GM06990 (cell line): ENCODE measurements at regions not wholly inside any gene's neighbourhood (a gene's known extent, or its start where the extent isn't known, plus 50 kb on each side); places are given as distances from the start of the nearest gene placed in this dataset.

ENCODE experiments used
- DNase-seq: peaks from one replicate; pipeline ENCODE4 v3.0.0-alpha.2; 2011; ENCODE audit not compliant: insufficient read length; ENCODE audit errors: extremely low read depth
- H3K27me3 ChIP-seq: replicated peaks from 2 replicates; pipeline ENCODE4 v1.6.0; 2011; ENCODE audit warnings: low read length; ENCODE audit not compliant: control insufficient read depth, insufficient read depth
- H3K36me3 ChIP-seq: 2 replicates; pipeline ENCODE4 v1.5.1; 2011; ENCODE audit warnings: low read length; ENCODE audit not compliant: control insufficient read depth, insufficient read depth
- H3K4me3 ChIP-seq: replicated peaks from 2 replicates; pipeline ENCODE4 v1.5.1; 2011; ENCODE audit warnings: low read depth, mild to moderate bottlenecking, control low read depth, low read length
- TF ChIP-seq, protein P1 (sequence below): IDR thresholded peaks from 2 replicates; pipeline ENCODE4 v1.5.1; 2011; ENCODE audit warnings: low read length, control low read depth, mild to moderate bottlenecking, inconsistent platforms; ENCODE audit not compliant: insufficient read depth, poor library complexity, severe bottlenecking

DNA sequence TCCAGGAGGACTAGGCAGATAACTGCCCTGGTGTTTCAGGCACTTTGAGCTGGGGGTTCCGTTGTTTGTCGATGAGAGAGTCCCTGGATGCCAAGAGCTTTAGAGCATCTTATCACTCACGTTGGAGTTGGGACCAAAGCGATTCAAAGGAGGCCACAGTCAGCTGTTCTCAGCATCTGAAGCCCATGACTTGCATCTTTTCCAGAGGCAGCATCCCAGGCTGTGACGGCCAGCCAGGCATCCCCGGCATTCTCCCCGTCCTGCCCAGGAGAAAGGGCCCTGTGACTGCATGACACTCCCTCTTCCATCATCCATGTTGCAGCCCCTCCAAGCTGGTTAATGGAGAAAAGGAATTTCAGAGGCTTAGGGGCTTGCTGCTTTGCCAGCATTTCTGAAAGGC is 520.3 kb downstream of the CDH26 start:
- Histone ChIP-seq H3K36me3 (no peaks in the 10 kb centered on the region), H3K4me3 (no peak overlapping the region), H3K27me3 (no peaks in the 10 kb centered on the region)
- TF ChIP-seq, protein P1, sequence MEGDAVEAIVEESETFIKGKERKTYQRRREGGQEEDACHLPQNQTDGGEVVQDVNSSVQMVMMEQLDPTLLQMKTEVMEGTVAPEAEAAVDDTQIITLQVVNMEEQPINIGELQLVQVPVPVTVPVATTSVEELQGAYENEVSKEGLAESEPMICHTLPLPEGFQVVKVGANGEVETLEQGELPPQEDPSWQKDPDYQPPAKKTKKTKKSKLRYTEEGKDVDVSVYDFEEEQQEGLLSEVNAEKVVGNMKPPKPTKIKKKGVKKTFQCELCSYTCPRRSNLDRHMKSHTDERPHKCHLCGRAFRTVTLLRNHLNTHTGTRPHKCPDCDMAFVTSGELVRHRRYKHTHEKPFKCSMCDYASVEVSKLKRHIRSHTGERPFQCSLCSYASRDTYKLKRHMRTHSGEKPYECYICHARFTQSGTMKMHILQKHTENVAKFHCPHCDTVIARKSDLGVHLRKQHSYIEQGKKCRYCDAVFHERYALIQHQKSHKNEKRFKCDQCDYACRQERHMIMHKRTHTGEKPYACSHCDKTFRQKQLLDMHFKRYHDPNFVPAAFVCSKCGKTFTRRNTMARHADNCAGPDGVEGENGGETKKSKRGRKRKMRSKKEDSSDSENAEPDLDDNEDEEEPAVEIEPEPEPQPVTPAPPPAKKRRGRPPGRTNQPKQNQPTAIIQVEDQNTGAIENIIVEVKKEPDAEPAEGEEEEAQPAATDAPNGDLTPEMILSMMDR, result no peak
- DNase-seq, result no peak

DNA sequence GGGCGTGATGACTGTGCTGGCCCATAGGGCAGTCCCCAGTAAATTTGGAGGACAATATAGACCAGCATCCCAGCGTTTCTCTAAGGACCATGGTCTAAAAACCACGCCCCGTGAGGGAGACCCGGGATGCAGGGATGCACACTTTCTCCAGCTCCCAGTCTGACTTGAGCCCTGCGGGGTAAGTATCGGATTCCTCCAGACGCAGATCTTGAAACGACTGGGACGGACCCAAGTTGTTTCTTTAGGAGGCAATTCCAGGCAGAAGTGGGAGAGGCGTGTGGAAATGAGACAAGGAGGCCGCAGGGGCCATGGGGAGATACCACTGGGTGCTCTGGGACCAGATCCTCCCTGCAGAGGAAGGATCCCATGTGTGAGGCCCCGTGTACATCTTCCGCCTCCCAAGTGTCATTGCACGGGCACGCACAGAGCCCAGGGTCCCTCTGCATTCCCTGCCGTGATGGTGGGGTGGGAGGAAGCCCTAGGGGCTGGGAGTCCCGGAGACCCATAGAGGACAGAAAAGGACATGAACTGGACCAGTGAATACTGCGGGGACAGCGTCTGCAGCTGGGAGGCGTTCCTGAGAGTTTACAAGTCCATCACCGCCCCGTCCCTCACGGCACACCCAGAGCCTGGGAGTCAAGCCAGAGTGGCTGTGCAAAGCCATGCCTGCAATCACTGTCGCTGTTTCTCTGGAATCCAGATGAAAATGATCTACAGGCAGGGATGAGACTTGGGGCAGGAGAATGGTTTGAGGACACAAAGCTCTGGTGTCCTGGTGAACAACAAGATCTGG is 522.9 kb downstream of the CDH26 start:
- H3K36me3 ChIP-seq, result no peaks in the 10 kb centered on the region
- DNase-seq, result no peak
- TF ChIP-seq, protein P1, result no peak
- H3K4me3 ChIP-seq, result no peak overlapping the region
- no peaks in the 10 kb centered on the region for H3K27me3 ChIP-seq

DNA sequence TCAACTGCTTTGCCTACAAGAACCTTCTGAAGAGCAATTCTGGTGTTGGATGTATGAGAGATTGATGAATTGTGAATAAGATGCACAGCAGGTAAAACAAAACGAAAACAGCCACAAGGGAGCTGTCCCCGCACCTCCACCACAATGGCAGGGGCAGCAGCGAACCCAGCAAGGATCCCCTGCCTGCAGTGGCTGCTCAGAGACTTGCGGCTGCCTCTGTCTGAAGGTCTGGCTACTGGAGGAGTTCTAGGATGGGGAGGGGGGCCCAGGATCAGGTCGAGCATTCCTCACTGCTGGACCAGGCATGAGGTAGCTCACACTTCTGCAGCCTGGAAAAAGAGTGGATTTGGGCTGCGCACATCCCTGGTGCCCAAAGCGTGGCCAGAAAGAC is 523.5 kb downstream of the CDH26 start:
- DNase-seq, result no peak
- H3K36me3 ChIP-seq, result no peaks in the 10 kb centered on the region

DNA sequence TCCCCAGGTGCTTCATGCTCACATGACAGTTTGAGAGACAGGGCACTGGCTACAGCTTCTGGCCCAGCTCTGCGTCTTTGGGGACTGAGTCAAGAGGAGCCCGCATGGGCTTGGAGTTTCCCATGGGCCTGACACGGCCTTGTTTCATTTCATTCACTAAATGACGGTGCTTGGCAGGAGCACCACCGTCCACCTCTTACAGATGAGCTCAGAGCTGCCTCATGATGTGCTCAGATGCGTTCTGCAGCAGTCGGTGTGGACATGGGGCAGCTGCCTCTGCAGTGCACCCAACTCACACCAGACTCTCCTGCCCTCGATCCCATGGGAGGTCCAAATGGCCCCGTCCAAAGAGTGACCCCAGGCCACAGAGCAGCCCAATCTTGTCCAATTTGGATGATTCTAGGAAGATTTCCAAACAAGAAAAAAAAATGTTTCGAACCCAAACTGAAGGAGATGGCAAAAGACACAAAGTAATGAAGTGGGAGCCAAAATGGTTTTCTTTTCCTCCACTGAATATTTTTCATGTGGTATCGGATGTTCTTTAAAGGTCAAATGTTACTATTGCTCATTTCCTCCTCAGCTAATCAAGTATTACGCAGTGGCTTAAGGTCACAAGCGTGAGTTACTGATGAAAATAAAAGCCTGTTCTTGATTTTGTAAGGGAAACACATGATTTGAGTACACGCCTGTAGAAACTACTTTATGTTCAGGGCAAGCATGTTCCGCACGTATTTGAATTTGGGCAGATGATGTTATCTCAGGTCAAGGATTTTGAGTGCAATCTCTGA is 524.2 kb downstream of the CDH26 start:
- Histone ChIP-seq H3K4me3 (no peak overlapping the region), H3K27me3 (no peaks in the 10 kb centered on the region), H3K36me3 (no peaks in the 10 kb centered on the region)
- TF ChIP-seq, protein P1, result no peak
- DNase-seq, result no peak

More for the DNA sequence above, 523.5 kb downstream of the CDH26 start:
- no peak overlapping the region for H3K4me3 ChIP-seq
- TF ChIP-seq, protein P1, result no peak
- H3K27me3 ChIP-seq, result no peaks in the 10 kb centered on the region

DNA sequence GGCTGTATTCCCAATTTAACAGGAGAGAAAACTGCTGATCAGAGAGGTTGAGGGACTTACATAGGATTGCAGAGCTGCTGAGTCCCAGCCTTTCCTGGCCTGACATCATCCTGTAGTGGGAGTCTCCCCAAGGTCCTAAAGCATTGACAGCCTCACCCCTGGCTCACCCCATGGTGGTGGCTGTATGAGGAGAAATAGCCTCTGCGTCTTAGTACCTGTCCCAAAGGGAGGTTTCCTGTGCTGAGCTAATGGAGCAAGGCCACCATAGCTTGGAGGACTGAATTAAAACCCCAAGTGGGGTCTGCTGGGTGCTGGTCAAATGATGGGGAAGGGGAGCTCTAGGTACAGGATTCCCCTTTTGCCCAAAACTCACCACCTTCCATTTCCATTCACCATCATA is 525.1 kb downstream of the CDH26 start:
- Histone ChIP-seq H3K27me3 (no peaks in the 10 kb centered on the region), H3K4me3 (no peak overlapping the region)
- TF ChIP-seq, protein P1, result no peak

More for the DNA sequence above, 525.1 kb downstream of the CDH26 start:
- H3K36me3 ChIP-seq, result no peaks in the 10 kb centered on the region
- no peak for DNase-seq
